ENCODE measurements at regions not wholly inside any gene's neighbourhood (a gene's known extent, or its start where the extent isn't known, plus 50 kb on each side); places are given as distances from the start of the nearest gene placed in this dataset.
"Not testable (repeated sequence)": the region's sequence is repeated elsewhere in the genome, so short reads cannot be mapped to it uniquely, and the experiment has no call there.

GRCh38 chr6:50899306-50899870 is 80.7 kb downstream of the TFAP2B start:
- DNase-seq = no peak

DNA sequence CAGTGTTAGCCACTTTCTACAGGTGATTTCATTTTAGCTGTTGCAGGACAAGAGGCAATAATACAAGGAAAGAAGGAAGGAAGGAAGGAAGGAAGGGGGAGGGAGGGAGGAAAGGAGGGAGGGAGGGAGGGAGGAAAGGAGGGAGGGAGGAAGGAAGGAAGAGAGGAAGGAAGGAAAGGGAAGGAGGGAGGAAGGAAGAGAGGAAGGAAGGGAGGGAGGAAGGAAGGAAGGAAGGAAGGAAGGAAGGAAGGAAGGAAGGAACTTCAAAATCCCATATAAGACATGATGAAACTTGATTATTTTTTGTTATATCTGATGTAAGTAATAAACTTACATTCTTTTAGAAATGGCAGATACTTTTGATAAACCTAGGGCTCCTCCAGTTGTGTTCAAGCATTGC is 83.6 kb downstream of the TFAP2B start:
- DNase-seq = no peak

DNA sequence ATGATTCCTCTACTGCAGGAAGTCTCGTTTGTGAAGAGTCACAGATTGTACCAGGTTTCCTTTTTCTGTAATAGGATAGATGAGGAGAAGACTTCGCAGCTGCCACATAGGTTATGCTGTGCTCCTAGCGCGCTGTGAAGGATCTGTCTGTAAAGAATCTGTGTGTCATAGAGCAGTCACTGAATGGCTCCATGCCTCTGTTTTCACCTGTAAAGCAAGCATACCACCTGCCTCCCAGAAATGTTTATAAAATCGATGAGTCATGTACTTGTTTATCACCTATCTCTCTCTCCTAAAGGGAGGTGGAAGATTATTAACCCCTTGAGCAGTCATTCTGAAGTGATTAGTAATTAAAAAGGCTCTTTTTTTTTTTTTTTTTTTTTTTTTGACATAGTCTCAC is 86.6 kb downstream of the TFAP2B start:
- no peak for DNase-seq

GRCh38 chr6:50907565-50907964 is 88.9 kb downstream of the TFAP2B start:
- DNase-seq = no peak

GRCh38 chr6:50913105-50913770 is 94.6 kb downstream of the TFAP2B start:
- DNase-seq = no peak

GRCh38 chr6:50921378-50921777 is 102.7 kb downstream of the TFAP2B start:
- not testable (repeated sequence) for DNase-seq

DNA sequence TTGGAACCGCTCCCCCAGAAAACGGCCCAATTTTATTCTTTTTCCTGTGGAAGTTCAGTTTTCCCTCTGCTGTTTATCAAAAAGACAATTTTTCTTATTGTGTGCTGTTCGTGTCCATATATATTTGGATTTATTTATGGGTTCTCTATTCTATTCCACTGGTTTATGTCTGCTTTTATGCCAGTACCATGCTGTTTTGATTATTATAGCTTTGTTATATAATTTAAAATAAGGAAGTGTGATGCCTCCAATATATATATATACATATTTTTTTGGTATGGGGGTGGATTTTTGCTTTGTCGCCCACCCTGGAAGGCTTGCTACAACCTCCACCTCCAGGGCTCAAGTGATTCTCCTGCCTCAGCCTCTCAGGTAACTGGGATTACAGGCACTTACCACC is 103.3 kb downstream of the TFAP2B start:
- no peak for DNase-seq

- DNase-seq = no peak
Measured at GRCh38 chr6:50922579-50923525, 104.2 kb downstream of the TFAP2B start.

- no peak for DNase-seq
Measured at GRCh38 chr6:50924758-50925157, 106.1 kb downstream of the TFAP2B start.

DNA sequence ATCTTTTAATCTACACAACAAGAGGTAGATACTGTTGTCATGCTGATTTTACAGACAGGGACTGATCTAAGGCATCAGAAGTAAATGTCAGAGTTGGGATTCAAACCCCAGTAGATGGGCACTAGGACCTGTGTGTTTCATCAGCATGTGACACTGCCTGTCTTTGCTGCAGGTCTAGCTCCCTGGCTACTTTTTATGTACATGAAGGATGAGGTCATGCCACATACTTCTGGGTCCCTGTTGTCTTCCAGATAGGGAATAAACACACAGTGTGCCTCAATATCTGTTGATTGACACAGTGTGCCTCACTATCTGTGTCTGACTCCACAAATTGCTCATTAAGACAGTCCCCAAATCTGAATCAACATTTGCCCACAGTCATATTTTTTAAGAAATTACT is 106.9 kb downstream of the TFAP2B start:
- no peak for DNase-seq

- DNase-seq = no peak
Measured at GRCh38 chr6:50925981-50926380, 107.3 kb downstream of the TFAP2B start.

GRCh38 chr6:50927800-50928199 is 109.1 kb downstream of the TFAP2B start:
- DNase-seq = no peak

DNA sequence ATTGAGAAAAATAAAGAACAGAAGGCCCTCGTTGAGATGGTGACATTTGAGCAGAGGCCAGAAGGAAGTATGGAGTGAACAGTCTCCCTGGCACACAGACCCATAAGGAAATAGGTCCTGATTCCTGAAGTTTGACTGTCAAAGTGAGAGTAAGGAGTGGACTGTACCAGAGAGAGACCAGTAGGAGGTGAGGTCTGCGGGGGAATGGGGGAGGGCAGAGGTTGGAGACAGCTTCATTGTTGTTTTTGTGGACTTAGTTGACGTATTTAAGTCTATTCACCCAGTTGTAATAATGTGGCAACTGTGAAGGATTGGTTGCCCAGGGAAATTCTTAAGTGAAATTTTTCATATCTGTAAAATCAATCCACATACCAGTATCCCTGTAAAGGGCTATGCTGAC is 110.7 kb downstream of the TFAP2B start:
- no peak for DNase-seq

GRCh38 chr6:50935442-50935841 is 116.8 kb downstream of the TFAP2B start:
- no peak for DNase-seq

DNA sequence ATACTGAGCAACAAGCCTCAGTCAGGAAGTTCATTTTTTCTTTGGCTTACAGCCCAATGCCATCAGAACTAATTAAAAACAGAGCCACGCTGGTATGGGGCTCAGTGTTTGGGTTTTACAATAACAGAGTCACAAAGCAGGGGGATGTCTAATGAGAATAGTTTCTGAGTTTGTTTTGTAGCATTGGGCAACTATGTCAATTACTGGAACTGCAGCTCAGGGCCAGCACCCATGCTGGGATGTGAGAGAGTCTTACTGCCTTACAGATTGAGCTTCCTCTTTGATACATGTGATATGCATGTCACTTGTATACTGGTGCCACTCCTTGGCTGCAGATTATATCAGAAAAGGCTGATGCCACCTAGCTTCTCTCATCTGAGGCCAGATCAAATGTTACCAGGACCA is 117.6 kb downstream of the TFAP2B start:
- no peak for DNase-seq

- DNase-seq = no peak
Measured at GRCh38 chr6:50939931-50940330, 121.3 kb downstream of the TFAP2B start.

- DNase-seq = no peak
Measured at GRCh38 chr6:50945789-50946188, 127.1 kb downstream of the TFAP2B start.

DNA sequence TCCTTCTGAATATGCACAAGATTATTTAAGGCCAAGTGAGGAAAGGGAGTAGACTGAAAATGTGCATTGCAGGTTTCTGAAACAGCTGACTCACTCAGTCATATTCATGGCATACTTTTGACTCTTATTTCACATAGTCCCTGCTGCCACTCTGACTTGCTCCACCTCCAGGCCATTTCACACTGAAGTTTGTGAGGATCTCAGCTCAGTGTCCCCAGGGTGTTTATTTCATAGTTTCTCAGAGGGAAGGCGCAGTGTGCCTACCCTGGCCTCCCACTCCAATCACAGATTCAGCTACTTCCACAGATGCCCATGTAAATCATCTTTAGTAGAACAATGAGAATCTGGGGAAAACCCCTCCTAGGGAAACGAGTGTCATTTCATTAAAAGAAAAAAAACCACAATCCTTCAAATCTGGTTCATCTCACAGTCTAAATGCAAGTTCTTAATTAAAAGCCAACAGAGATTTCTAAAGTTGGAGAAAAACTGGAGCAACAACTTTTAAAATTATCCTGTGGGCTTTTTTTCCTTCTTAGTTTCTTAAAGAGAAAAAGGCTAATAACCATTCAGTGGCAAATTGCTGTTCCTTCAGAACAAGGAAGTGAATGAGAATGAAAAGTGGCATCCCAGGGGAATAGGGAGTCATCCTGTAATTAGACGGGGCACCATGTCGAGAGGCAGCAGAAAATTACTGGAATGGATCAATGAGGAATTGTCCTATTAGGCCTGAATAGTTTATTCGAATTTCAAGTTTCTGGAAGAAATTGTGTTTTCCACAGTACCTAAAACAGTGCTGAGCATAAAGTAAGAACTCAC is 133.6 kb downstream of the TFAP2B start:
- DNase-seq = no peak

GRCh38 chr6:50956014-50956413 is 137.3 kb downstream of the TFAP2B start:
- DNase-seq = no peak

DNA sequence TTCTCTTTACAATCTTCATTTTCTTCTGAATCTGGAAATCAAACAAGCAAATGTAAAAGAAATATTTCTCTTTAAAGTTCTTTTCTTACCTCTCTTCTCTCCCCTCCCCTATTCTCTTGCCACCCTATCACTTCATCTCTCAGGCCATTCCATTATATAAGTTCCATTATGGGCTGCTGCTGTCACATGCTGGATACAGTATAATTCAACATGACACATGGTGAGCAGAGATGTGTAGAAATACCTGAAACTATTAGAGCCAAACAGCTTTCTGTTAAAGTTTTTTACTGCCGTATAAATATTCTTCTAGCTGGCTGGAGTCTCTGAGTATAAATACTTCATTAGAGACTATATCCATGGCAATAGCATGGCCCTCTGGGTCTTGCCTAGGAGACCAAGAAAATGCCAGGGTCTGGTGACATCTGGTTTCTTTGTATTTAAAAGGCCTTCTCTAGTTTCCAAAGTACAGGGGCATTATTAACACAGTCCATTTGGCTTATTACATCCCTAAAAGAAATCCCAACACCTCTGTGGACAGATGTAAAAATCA is 139.6 kb downstream of the TFAP2B start:
- no peak for DNase-seq

DNA sequence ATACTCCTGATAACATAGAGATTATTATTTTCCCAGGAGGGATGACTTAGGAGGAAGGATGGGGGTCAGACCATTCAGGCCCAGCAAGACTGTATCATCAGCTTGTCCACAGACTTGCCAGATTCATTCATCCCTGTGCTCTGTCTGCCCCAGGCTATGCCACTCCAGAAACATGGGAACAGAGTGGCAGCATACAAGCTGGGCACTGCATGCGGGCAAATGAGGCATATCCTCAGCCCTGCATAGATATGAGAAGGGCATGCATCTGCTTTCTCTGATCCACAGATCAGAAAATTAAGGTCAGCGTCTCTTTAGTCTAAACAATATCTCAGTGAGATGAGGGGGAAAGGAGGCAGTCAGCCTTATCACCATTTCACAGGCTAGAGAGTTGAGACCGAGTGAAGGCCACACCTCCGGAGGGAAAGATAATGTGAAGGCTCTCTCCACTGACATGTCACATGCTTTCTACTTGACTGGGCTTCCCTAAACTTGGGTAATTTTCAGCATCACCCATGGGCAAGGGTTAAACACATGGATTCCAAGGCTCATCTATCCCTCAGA is 140.5 kb downstream of the TFAP2B start:
- no peak for DNase-seq

GRCh38 chr6:50961611-50962010 is 142.9 kb downstream of the TFAP2B start:
- no peak for DNase-seq

All from NCI-H2029 treated with DMSO at 0.1 percent for 48 hours (cell line).